SJCRH30 (cell line): ENCODE measurements at regions not wholly inside any gene's neighbourhood (a gene's known extent, or its start where the extent isn't known, plus 50 kb on each side); places are given as distances from the start of the nearest gene placed in this dataset.

Experiments
- DNase-seq, 2 experiments: peaks; one replicate each; pipeline ENCODE4 v3.0.0-alpha.2; 2015 to 2020
- H3K27ac ChIP-seq: fragments of 250-450 bp; sonication (Bioruptor Pico); 2 replicates; pipeline ENCODE4 v1.5.1; 2020; ENCODE audit warnings: mild to moderate bottlenecking, moderate library complexity
- H3K27me3 ChIP-seq: fragments of 250-450 bp; sonication (Bioruptor Pico); 2 replicates; pipeline ENCODE4 v1.5.1; 2020; ENCODE audit warnings: mild to moderate bottlenecking, moderate library complexity
- H3K36me3 ChIP-seq: fragments of 250-450 bp; sonication (Bioruptor Pico); 2 replicates; pipeline ENCODE4 v1.5.1; 2020; ENCODE audit warnings: mild to moderate bottlenecking, moderate library complexity
- H3K4me1 ChIP-seq: fragments of 250-450 bp; sonication (Bioruptor Pico); 2 replicates; pipeline ENCODE4 v1.5.1; 2020; ENCODE audit warnings: mild to moderate bottlenecking, moderate library complexity
- H3K4me3 ChIP-seq: fragments of 250-450 bp; sonication (Bioruptor Pico); 2 replicates; pipeline ENCODE4 v1.5.1; 2020; ENCODE audit warnings: mild to moderate bottlenecking, moderate library complexity
- H3K9me3 ChIP-seq: fragments of 250-450 bp; sonication (Bioruptor Pico); replicated peaks from 2 replicates; pipeline ENCODE4 v1.5.1; 2020; ENCODE audit warnings: mild to moderate bottlenecking, moderate library complexity

DNA sequence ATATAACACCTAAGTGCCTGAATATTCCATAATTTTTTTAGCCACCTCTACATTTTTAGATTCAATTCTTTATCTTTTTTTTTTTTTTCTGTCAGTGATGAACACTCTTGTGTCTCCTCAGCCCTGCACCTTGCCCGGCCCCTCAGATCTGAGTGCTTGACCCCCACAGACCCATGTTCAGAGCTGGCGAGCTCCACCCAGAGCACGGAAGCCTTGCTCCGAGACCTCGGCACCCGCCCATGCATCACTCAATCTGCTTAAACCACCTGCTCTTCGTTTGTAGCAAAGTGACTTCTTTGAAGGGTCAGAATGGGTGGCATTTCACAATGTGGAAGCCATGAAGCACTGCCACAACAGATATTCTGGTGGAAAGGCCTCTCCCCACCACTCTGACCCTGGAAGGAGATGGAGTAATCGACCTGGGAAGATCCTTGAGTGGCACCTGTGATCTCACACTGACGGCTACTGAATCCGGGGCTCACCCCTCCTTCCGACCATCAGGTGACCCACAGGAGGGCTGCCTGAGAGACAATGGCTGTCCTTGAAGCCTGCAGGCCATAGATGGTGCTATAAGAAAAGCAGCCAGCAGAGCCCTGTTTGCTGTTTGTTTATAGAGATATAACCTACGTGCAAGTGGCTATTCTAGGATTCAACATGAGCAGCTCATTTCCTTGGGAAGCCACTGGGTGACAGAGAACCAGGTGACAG lies 261.1 kb upstream of the IRX4 start:
- Histone ChIP-seq H3K4me3 (no peak overlapping the region), H3K27ac (no peak overlapping the region), H3K27me3 (no peaks in the 10 kb centered on the region), H3K4me1 (no peaks in the 10 kb centered on the region), H3K9me3 (no peaks in the 10 kb centered on the region), H3K36me3 (no peaks in the 10 kb centered on the region)
- no peak for DNase-seq

DNA sequence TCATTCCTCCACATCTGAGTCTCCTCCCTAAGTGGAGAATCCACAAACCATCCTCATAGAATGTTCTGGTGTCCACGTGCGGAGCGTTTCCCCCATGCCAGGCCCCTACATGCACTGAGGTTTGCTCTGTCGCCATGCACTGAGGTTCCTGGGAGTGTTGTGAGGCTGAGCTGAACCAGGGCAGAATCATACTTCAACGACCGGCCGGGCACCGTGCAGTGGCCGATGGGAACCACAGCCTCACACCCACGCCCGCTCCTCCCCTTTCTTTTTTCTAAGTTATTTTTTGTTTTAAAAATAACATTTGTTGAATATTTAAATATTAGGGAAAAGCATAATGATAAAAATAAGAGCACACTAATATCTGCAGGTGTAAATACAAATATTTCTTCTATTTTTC lies 260.4 kb upstream of the IRX4 start:
- H3K9me3 ChIP-seq, result no peaks in the 10 kb centered on the region

DNA sequence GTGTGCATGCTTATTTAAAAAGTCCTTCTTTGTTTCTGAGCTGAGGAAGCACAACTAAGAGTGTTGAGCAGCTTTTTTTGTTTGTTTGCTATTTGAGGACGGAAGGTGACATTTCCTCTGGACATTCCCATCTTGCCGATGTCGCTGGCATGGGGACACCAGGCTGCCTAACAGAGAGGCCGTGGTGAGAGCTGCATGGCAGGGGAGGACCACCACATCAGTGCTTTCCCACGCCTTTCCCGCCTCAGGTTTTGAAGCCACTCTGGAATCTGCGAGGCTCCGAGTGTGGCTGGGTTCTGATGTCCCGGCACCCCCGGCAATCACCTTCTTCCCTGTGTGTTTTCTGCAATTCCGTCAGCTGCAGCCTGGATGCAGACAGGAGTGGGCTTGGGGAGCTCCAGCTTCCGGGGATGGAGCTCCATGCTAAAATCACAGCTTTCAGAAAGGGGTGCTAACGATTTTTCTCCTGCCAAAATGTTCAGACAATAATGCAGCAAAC lies 259.8 kb upstream of the IRX4 start:
- no peaks in the 10 kb centered on the region for H3K27me3 ChIP-seq
- H3K9me3 ChIP-seq, result no peaks in the 10 kb centered on the region
- DNase-seq, result no peak

More for the DNA sequence above, 260.4 kb upstream of the IRX4 start:
- no peak for DNase-seq
- H3K27ac ChIP-seq, result no peak overlapping the region
- no peaks in the 10 kb centered on the region for H3K27me3 ChIP-seq
- no peak overlapping the region for H3K4me3 ChIP-seq
- H3K4me1 ChIP-seq, result no peaks in the 10 kb centered on the region
- no peaks in the 10 kb centered on the region for H3K36me3 ChIP-seq

DNA sequence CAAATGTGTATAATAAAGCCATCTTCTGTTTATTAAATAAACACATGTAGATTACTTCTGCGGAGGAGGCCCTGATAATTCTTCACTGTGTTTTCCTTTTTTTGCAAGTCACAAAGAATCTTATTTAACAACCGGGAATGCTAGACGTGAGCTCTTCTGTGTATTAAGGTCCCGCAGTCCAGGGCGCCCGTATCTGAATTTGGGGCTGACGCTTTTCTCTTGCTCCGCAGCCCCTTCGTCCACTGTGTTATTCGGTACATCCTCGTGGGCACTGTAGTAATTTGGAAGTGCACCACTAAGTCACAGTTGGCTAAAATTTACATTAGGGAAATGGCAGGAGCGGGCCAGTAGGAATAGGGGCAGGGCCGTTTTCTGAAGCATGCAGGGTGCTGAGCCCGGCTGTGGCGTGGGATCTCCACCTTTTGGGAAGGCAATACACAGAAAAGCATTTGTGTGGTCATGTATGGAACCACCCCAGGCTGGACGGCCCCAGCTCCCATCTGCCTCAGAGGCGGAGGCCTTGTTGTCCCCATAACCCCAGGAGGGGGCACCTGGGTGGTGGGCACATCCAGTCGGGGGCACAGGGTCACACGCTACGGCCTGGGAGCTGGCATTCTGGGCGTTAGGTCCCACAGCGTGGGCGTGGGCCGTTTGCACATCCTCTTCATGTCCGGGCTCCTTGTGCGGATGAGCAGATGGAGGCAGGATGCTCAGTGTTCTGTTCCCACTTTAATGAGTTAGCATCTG lies 258.7 kb upstream of the IRX4 start:
- Histone ChIP-seq H3K4me3 (no peak overlapping the region), H3K9me3 (no peaks in the 10 kb centered on the region), H3K27ac (no peak overlapping the region), H3K27me3 (no peaks in the 10 kb centered on the region), H3K4me1 (no peaks in the 10 kb centered on the region), H3K36me3 (no peaks in the 10 kb centered on the region)
- no peak for DNase-seq

More for the DNA sequence above, 259.8 kb upstream of the IRX4 start:
- H3K4me1 ChIP-seq, result no peaks in the 10 kb centered on the region
- H3K4me3 ChIP-seq, result no peak overlapping the region
- H3K36me3 ChIP-seq, result no peaks in the 10 kb centered on the region
- no peak overlapping the region for H3K27ac ChIP-seq

DNA sequence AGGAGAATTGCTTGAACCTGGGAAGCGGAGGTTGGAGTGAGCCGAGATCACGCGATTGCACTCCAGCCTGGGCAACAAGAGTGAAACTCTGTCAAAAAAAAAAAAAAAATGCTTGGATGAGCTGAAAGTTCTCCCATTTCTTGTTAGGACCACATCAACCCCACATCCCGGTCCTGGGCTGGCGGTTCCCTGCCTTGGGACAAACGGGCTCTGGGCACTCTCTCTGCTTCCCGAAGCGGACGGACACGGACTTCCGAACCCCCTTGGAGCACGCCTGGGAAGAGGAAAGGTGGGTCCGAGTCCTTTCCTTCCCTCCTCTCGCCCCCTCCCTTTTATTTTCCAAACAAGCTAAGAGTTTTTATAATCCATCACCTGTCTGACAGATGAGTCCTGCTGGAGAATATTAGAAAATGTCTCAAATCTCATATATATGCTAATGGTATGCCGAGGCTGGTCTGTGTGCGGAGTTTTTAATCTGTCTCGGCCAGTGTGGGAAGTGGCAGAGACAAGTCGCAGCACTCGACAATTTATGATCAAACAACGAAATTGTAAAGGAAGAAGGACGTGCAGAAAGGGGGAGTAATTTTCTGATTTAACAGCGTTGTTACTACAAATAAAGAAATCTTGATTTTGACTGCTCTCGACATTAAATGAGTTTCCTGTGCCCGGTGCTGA lies 257.9 kb upstream of the IRX4 start:
- DNase-seq, result no peak
- no peak overlapping the region for H3K27ac ChIP-seq
- H3K36me3 ChIP-seq, result no peaks in the 10 kb centered on the region
- no peak overlapping the region for H3K4me3 ChIP-seq
- no peaks in the 10 kb centered on the region for H3K4me1 ChIP-seq
- no peaks in the 10 kb centered on the region for H3K27me3 ChIP-seq
- H3K9me3 ChIP-seq, result no peaks in the 10 kb centered on the region

DNA sequence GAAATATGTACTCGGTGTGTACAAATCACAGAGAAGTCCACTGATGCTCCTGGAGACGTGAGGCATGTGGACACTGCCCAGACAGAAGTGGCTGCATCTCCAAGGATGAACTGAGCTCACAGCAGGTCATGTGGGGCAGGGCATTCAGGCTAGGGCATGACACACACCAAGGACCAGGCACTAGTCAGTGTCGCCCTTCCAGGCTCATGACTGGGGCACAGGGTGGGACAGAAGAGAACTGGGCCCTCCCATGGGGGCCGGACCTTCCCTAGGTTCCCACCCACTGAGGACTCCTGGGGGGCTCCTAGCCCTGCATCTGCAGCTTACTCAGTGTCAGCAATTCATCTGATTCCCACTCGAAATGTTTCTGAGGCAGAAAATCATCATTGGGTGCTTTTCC lies 256.8 kb upstream of the IRX4 start:
- Histone ChIP-seq H3K36me3 (no peaks in the 10 kb centered on the region), H3K27ac (no peak overlapping the region), H3K9me3 (no peaks in the 10 kb centered on the region), H3K4me3 (no peak overlapping the region), H3K4me1 (no peaks in the 10 kb centered on the region), H3K27me3 (no peaks in the 10 kb centered on the region)
- DNase-seq, result no peak

DNA sequence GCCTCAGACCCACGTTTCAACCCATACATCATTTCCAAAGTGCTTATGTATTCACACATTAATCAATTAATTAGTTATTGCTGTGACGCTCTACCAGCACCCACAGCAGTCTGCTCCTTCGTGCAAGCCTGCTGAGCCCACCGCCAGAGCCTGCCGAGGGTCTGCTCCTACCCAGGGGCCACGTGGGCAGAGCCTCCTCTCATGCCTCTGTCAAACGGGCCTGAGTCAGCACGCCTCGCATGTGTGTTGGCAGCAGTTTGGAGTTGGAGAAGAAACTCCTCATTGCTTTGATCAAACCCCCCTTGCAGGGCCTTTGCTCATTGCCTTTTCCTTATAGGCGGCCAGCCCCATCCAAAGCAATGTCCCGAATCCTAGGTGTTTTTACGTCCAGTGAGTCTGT lies 256.2 kb upstream of the IRX4 start:
- Histone ChIP-seq H3K4me1 (no peaks in the 10 kb centered on the region), H3K27me3 (no peaks in the 10 kb centered on the region), H3K4me3 (no peak overlapping the region), H3K36me3 (no peaks in the 10 kb centered on the region), H3K27ac (no peak overlapping the region), H3K9me3 (no peaks in the 10 kb centered on the region)
- DNase-seq, result no peak

DNA sequence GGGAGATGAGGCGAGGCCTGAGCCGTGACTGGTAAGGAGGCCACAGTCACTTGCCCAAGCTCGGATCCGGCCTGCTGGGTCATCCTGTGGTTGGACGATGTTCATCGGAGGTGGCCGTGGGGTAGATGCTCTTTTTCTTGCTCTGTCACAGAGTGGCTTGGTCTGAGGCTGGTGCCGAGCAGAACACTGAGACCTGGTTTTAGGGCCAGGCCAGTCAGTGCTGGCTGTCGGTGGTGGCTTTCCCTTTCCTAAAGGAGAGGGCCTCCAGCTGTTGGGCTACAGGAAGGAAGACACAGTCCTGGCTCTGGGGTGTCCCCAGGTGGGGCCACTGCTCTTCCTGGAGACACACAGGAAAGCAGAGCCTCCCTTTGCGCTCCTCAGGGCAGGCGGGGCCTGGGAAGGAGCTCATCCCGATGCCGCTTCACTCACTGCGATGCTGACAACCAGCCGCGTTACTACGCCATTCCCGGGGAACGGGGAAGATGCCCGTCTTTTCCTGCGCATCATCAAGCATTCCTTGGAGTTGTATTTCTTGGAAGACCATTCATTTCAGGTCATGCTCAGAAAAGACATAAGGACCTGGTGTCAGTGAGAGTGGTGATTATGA lies 254.8 kb upstream of the IRX4 start:
- H3K4me1 ChIP-seq, result no peaks in the 10 kb centered on the region
- no peaks in the 10 kb centered on the region for H3K27me3 ChIP-seq
- no peaks in the 10 kb centered on the region for H3K36me3 ChIP-seq
- no peak overlapping the region for H3K27ac ChIP-seq
- H3K4me3 ChIP-seq, result no peak overlapping the region
- no peak for DNase-seq
- no peaks in the 10 kb centered on the region for H3K9me3 ChIP-seq

DNA sequence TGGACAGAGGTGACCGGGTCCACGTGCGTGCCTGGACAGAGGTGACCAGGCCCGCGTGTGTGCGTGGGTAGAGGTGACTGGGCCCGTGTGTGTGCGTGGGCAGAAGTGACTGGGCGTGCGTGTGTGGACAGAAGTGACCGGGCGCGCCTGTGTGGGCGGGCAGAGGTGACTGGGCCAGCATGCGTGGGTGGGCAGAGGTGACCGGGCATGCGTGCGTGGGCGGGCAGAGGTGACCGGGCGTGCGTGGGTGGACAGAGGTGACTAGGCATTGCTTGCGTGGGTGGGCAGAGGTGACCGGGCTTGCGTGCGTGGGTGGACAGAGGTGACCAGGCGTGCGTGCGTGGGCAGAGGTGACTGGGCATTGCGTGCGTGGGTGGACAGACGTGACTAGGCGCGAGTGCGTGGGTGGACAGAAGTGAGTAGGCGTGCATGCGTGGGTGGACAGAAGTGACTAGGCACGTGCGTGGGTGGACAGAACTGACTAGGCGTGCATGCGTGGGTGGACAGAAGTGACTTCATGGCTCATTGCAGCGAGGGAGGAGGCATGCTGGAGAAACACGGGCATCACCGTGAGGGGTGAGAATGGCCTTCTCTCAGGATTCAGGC lies 254.1 kb upstream of the IRX4 start:
- no peak for DNase-seq
- no peaks in the 10 kb centered on the region for H3K27me3 ChIP-seq

DNA sequence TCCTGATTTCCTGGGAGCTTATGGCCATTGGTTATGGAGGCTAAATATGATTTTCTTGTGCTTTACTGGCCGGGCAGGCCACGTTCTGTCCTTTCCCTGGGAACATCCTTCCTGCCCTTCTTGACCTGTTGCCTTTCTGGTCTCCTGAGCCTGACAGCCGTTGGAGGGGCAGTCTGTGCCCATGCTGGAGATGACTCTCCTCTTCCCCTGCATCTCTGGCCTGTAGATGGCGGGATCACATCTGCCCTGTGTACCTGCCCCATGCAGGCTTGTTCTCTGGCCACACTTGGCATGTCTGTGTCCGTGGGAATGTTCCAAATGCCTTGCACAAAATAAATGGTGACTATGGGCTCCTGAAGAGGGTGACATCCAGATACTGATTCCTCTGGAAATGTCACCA lies 253.1 kb upstream of the IRX4 start:
- no peaks in the 10 kb centered on the region for H3K9me3 ChIP-seq
- no peak overlapping the region for H3K4me3 ChIP-seq
- H3K36me3 ChIP-seq, result no peaks in the 10 kb centered on the region
- H3K27me3 ChIP-seq, result no peaks in the 10 kb centered on the region
- no peak for DNase-seq
- H3K27ac ChIP-seq, result no peak overlapping the region
- no peaks in the 10 kb centered on the region for H3K4me1 ChIP-seq

More for the DNA sequence above, 254.1 kb upstream of the IRX4 start:
- Histone ChIP-seq H3K36me3 (no peaks in the 10 kb centered on the region), H3K4me1 (no peaks in the 10 kb centered on the region), H3K27ac (no peak overlapping the region), H3K4me3 (no peak overlapping the region), H3K9me3 (no peaks in the 10 kb centered on the region)

DNA sequence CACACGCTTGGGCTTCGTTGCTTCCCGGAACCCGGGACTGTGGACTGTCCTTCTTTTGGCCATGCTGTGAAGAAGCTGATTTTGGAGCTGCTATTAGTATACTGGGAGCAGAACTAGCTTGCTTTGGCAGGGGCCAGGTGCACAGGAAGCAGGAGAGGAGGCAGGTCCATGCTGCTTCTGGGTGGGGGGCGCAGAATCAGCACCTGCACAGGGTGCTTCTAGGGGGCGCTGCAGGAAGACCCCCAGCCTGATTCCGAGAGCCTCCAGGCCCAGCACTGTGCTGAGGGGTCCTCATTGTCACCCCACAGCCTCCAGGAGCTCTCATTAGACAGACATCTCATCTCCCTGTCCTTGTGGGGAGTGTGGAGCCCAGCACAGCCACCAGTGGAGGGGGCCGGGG lies 252.6 kb upstream of the IRX4 start:
- H3K4me1 ChIP-seq, result no peaks in the 10 kb centered on the region
- no peak overlapping the region for H3K27ac ChIP-seq
- no peaks in the 10 kb centered on the region for H3K36me3 ChIP-seq
- DNase-seq, result no peak
- no peaks in the 10 kb centered on the region for H3K9me3 ChIP-seq
- H3K4me3 ChIP-seq, result no peak overlapping the region
- H3K27me3 ChIP-seq, result no peaks in the 10 kb centered on the region

DNA sequence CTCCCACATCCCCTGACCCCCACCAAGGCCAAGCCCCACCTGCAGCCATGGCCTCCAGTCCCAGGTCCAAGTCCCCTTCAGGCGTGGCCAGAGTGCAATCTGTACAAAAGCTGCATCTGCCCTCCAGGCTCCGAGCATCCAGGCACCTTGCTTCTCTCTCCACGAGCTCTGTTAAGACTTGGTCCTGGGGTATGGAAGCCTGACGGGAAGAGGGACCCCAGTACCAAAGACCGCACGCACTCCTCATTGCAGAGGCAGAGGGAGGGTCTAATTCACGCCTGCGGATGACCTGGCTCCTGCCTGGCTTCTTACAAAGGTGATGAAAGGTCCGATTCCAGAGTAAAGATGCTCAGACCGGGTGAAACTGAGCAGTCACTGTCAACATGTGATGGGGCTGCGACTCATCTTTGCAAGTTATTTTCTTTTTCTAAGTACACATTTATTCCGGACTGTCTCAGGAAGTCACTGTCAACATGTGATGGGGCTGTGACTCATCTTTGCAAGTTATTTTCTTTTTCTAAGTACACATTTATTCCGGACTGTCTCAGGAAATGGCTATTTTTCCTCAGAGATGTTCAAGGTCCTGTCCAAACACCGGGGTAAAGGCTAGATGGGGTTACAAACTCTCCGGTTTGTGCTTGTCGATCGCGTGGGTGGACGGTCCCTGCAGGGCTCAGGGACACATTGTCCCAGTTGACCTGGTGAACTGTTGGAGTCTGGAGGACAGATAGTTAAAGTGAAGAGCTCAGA lies 252.0 kb upstream of the IRX4 start:
- no peaks in the 10 kb centered on the region for H3K9me3 ChIP-seq
- H3K27ac ChIP-seq, result no peak overlapping the region
- H3K36me3 ChIP-seq, result no peaks in the 10 kb centered on the region
- H3K27me3 ChIP-seq, result no peaks in the 10 kb centered on the region
- DNase-seq, result no peak
- no peak overlapping the region for H3K4me3 ChIP-seq
- no peaks in the 10 kb centered on the region for H3K4me1 ChIP-seq

DNA sequence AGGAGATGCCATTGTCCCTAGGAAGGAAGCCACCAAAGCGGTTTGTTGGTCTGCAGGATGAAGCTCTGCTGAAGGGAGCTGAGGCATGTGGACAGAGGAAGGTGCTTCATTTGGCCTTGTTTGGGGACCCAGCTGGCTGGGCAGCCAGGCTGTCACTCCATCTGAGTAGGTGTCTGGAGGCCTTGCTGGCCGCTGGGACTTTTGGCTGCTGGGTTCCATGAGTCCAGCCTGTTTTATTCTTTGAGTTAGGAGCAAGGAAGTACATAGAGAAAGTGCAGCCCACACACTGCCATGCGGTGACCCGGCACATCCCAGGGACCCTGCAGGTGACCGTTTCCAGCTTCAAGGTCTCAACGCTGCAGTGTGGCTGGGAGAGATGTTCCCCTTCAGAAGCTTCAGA lies 251.2 kb upstream of the IRX4 start:
- no peak overlapping the region for H3K27ac ChIP-seq
- H3K9me3 ChIP-seq, result no peaks in the 10 kb centered on the region
- H3K27me3 ChIP-seq, result no peaks in the 10 kb centered on the region
- no peak overlapping the region for H3K4me3 ChIP-seq
- H3K4me1 ChIP-seq, result no peaks in the 10 kb centered on the region
- no peaks in the 10 kb centered on the region for H3K36me3 ChIP-seq
- no peak for DNase-seq

DNA sequence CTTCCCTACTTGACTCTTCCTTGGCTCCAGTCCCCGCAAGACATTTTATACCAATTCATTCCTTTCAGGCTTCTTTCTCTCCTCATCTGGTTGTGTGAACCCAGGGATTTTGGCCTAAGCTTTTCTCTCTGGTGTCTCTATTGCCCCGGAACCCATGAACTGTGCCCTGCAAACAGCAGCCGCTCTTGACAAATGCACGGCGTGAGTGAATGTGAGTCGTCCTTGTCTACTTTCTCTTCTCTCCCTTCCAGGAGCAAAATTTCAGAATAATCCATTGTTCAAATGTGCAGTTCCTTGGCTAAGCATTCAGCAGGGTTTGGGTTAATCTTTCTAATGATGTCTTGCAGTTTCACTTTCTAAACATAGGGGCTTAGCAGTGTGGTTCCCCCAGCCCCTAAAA lies 250.4 kb upstream of the IRX4 start:
- Histone ChIP-seq H3K9me3 (no peaks in the 10 kb centered on the region), H3K4me1 (no peaks in the 10 kb centered on the region), H3K27me3 (no peaks in the 10 kb centered on the region), H3K27ac (no peak overlapping the region), H3K4me3 (no peak overlapping the region), H3K36me3 (no peaks in the 10 kb centered on the region)
- no peak for DNase-seq
